ENCODE measurements at regions not wholly inside any gene's neighbourhood (a gene's known extent, or its start where the extent isn't known, plus 50 kb on each side); places are given as distances from the start of the nearest gene placed in this dataset.

DNA sequence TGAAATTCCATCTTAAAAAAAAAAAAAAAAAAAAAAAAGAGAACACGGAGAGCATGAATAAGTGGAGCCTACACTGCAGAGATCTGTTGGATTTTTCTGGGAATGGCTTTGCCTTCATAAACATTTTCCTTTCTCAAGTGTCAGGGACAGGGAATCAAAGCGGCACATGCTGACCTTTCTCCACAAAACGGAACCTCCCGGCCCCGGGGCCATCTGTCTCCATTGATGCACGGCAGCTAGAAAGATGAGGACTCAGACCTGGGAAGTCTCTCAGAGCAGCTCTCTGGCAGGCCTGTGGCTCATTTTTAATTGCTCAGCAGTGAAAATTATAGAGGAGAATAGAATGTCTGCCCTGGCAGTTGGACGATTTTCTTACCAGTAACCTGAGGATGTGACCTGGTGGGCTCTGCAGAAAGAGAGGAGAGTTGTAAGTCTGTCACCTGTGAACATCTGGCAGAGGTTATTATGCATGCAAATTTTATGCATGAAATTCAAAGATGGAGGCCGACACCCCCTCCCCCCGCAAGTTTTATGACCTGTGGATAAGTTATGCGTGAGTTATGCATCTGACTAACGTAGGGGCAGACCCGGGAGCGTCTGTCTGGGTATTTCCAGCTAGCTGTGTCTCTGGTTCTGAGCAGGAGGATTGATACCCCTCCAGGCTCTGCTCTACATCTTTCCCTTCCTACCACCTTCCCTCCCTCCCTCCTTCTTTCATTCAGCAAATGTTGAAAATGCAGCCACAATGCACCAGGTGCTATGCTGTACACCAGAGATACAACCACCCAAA lies 352.5 kb downstream of the CDH26 start:
- H3K9me3 ChIP-seq (ENCODE audit: control insufficient read depth, insufficient read depth, low read length), result no peaks in the 10 kb centered on the region
- H3K27me3 ChIP-seq (ENCODE audit: control insufficient read depth, insufficient read depth, low read length), result no peaks in the 10 kb centered on the region
- H3K27ac ChIP-seq (ENCODE audit: low read length), result no peak overlapping the region
- H3K4me1 ChIP-seq (ENCODE audit: control insufficient read depth, insufficient read depth, low read length), result no peaks in the 10 kb centered on the region
- WGBS (ENCODE audit: insufficient coverage, insufficient read length), result no CpG with 5 or more reads among the region's 13 CpGs
- no peaks in the 10 kb centered on the region for H3K36me3 ChIP-seq (ENCODE audit: control insufficient read depth, insufficient read depth, low read length)
- no peak for DNase-seq (ENCODE audit: low read depth, low spot score)
- H3K4me3 ChIP-seq (ENCODE audit: low read length), result no peak overlapping the region

DNA sequence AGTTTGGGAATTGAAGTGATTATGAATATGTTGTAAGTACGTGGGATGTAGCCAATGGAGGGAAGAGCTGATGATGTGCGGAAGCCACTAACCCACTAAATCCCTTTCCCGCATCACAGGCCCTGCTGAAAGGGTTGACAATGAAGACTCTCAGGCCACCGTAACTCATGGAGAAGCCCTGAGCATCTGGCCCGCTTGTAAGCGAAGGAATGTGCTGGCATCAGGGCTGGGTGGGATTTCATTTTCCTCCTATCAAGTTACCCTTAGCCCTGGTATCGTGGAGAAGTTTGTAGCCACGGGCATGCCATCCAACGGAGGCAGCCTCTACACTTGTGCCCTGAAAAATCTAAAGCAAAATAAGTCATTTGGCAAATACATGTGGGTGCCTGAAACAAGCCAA lies 355.0 kb downstream of the CDH26 start:
- WGBS (ENCODE audit: insufficient coverage, insufficient read length), result 100% methylated on average over 1 of the region's 9 CpGs
- no peaks in the 10 kb centered on the region for H3K4me1 ChIP-seq (ENCODE audit: control insufficient read depth, insufficient read depth, low read length)
- H3K4me3 ChIP-seq (ENCODE audit: low read length), result no peak overlapping the region
- no peak overlapping the region for H3K27ac ChIP-seq (ENCODE audit: low read length)
- no peaks in the 10 kb centered on the region for H3K9me3 ChIP-seq (ENCODE audit: control insufficient read depth, insufficient read depth, low read length)
- DNase-seq (ENCODE audit: low read depth, low spot score), result no peak
- H3K36me3 ChIP-seq (ENCODE audit: control insufficient read depth, insufficient read depth, low read length), result no peaks in the 10 kb centered on the region
- no peaks in the 10 kb centered on the region for H3K27me3 ChIP-seq (ENCODE audit: control insufficient read depth, insufficient read depth, low read length)

DNA sequence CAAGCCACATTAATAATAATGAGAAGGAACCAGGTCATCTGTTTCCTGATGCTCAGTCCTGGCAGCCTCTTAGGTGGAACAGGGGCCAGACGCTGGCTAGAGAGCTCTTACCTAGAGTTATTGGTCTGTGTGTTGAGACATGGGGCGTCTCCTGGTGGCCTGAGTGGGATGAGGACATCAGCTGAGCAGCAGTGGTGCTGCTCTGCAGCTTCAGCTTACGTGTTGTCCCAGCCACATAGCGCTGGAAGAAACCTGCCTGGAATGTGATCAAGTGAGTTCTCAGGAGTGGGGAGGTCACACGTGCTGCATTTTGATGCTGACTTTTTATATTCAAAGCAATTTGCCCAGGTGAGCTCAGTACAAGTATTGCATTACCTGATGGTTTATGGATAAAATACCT lies 355.4 kb downstream of the CDH26 start:
- H3K4me3 ChIP-seq (ENCODE audit: low read length), result no peak overlapping the region
- H3K36me3 ChIP-seq (ENCODE audit: control insufficient read depth, insufficient read depth, low read length), result no peaks in the 10 kb centered on the region
- no peaks in the 10 kb centered on the region for H3K4me1 ChIP-seq (ENCODE audit: control insufficient read depth, insufficient read depth, low read length)
- no peaks in the 10 kb centered on the region for H3K27me3 ChIP-seq (ENCODE audit: control insufficient read depth, insufficient read depth, low read length)
- DNase-seq (ENCODE audit: low read depth, low spot score), result no peak
- no peaks in the 10 kb centered on the region for H3K9me3 ChIP-seq (ENCODE audit: control insufficient read depth, insufficient read depth, low read length)
- no peak overlapping the region for H3K27ac ChIP-seq (ENCODE audit: low read length)
- no CpG with 5 or more reads among the region's 5 CpGs for WGBS (ENCODE audit: insufficient coverage, insufficient read length)

DNA sequence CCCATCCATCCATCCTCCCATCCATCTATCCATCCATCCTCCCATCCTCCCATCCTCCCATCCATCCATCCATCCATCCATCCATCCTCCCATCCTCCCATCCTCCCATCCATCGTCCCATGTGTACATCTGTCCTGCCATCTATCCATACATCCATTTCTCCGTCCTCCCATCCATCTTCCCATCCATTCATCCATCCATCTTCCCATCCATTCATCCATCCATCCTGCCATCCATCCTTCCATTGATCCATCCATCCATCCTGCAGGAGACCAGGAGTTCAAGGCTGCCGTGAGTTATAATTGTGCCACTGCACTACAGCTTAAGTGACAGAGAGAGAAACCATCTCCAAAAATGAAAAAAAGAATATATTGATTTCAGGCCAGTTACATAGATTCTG lies 356.5 kb downstream of the CDH26 start:
- no peaks in the 10 kb centered on the region for H3K9me3 ChIP-seq (ENCODE audit: control insufficient read depth, insufficient read depth, low read length)
- no peaks in the 10 kb centered on the region for H3K27me3 ChIP-seq (ENCODE audit: control insufficient read depth, insufficient read depth, low read length)
- WGBS (ENCODE audit: insufficient coverage, insufficient read length), result 100% methylated on average over 2 of the region's 3 CpGs
- H3K4me3 ChIP-seq (ENCODE audit: low read length), result no peak overlapping the region
- no peaks in the 10 kb centered on the region for H3K4me1 ChIP-seq (ENCODE audit: control insufficient read depth, insufficient read depth, low read length)
- H3K27ac ChIP-seq (ENCODE audit: low read length), result no peak overlapping the region
- H3K36me3 ChIP-seq (ENCODE audit: control insufficient read depth, insufficient read depth, low read length), result no peaks in the 10 kb centered on the region
- DNase-seq (ENCODE audit: low read depth, low spot score), result no peak

DNA sequence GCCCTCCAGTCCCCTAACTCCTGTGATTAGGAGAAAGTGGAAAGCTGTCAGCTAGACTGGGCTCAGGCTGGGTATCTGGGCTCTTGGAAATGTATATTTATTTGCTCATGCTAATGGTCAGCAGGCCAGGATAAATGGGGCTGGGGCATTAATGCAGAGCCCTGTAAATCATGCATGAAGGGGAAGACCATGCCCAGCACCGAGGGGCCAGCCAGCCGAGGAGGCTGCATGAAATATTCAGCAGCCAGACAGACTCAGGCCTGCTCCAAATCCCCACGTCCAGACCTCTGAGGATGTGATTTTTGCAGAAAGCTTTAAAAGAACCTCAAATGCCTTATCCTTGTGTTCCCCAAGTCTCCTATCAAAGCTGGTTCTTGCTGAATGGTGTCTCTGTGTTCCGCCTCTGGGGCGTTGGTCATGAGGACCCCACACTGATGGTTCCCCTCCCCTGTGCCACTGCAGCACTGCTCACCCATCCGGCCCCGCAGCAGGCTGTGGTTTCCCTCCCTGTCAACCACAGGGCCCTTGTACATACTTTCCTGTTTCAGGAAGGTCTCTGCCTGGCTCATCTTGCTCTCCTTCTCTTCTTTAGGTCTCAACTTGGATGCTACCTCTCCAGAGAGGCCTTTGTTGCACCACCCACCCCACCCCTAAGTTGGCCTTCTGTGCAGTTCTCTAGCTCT lies 358.4 kb downstream of the CDH26 start:
- Histone ChIP-seq H3K9me3 (ENCODE audit: control insufficient read depth, insufficient read depth, low read length) (no peaks in the 10 kb centered on the region), H3K27ac (ENCODE audit: low read length) (no peak overlapping the region), H3K36me3 (ENCODE audit: control insufficient read depth, insufficient read depth, low read length) (no peaks in the 10 kb centered on the region), H3K4me3 (ENCODE audit: low read length) (no peak overlapping the region), H3K4me1 (ENCODE audit: control insufficient read depth, insufficient read depth, low read length) (no peaks in the 10 kb centered on the region), H3K27me3 (ENCODE audit: control insufficient read depth, insufficient read depth, low read length) (no peaks in the 10 kb centered on the region)
- no CpG with 5 or more reads among the region's 7 CpGs for WGBS (ENCODE audit: insufficient coverage, insufficient read length)
- DNase-seq (ENCODE audit: low read depth, low spot score), result no peak

DNA sequence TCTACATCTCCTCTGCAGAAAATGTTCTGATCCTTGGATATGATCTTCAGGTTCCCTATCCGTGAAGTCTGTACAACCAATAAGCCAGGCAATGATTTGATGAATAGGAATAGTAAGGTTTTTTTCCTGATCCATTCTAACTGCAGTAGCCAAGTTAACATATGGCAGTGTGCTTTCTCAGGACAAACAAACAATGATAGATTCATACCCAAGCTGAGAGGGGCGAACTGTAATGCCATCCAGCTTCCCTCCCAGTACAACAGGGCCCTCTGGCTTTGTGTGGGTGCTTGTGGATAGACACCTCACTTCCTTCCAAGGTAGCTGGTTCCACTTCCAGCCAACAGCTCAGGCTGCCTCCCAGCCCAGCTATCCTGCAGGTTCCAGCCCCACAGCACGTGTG lies 359.2 kb downstream of the CDH26 start:
- no CpG with 5 or more reads among the region's 3 CpGs for WGBS (ENCODE audit: insufficient coverage, insufficient read length)
- Histone ChIP-seq H3K4me3 (ENCODE audit: low read length) (no peak overlapping the region), H3K27me3 (ENCODE audit: control insufficient read depth, insufficient read depth, low read length) (no peaks in the 10 kb centered on the region), H3K36me3 (ENCODE audit: control insufficient read depth, insufficient read depth, low read length) (no peaks in the 10 kb centered on the region), H3K27ac (ENCODE audit: low read length) (no peak overlapping the region), H3K4me1 (ENCODE audit: control insufficient read depth, insufficient read depth, low read length) (no peaks in the 10 kb centered on the region), H3K9me3 (ENCODE audit: control insufficient read depth, insufficient read depth, low read length) (no peaks in the 10 kb centered on the region)
- DNase-seq (ENCODE audit: low read depth, low spot score), result no peak

DNA sequence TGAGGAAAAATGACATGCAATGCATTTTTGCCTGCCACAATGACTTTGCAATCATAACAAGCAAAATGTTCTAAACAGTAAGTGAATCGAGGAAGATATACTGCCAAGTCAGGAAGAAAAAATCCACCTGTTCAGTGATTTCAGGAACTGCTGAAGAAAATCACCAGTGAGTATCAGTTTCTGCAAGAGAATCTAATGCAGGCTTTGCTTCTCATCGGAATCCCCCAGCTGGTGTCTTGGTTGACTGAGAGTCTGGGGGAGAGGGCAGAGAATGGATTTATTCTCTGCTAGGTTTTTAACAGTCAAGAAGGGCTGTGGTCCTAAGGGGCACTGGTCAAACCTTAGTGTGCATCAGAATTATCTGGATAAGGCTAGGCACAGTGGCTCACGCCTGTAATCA lies 363.4 kb downstream of the CDH26 start:
- Histone ChIP-seq H3K4me1 (ENCODE audit: control insufficient read depth, insufficient read depth, low read length) (no peaks in the 10 kb centered on the region), H3K9me3 (ENCODE audit: control insufficient read depth, insufficient read depth, low read length) (no peaks in the 10 kb centered on the region), H3K36me3 (ENCODE audit: control insufficient read depth, insufficient read depth, low read length) (no peaks in the 10 kb centered on the region), H3K27me3 (ENCODE audit: control insufficient read depth, insufficient read depth, low read length) (no peaks in the 10 kb centered on the region), H3K27ac (ENCODE audit: low read length) (no peak overlapping the region), H3K4me3 (ENCODE audit: low read length) (no peak overlapping the region)
- no peak for DNase-seq (ENCODE audit: low read depth, low spot score)
- WGBS (ENCODE audit: insufficient coverage, insufficient read length), result no CpG with 5 or more reads among the region's 3 CpGs

DNA sequence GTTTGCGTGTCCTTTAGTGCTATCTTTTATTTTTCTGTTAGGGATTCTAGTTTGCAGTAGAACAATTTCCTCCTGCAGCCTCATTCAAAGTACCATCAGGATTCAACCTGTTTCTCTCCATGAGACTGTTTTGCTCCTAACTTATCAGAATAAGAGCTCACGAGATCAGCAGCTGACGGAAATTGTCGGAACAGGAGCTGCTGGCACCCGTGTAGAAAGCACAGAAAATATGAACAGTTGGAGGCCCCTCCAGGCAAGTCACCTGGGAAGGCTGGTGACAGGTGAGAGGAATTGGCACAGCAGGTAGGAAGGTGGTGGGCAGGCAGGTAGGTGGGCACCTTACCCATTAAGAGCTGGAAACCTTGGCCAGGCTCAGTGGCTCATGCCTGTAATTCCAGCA lies 368.6 kb downstream of the CDH26 start:
- Histone ChIP-seq H3K9me3 (ENCODE audit: control insufficient read depth, insufficient read depth, low read length) (no peaks in the 10 kb centered on the region), H3K27ac (ENCODE audit: low read length) (no peak overlapping the region), H3K4me3 (ENCODE audit: low read length) (no peak overlapping the region), H3K27me3 (ENCODE audit: control insufficient read depth, insufficient read depth, low read length) (no peaks in the 10 kb centered on the region), H3K36me3 (ENCODE audit: control insufficient read depth, insufficient read depth, low read length) (no peaks in the 10 kb centered on the region), H3K4me1 (ENCODE audit: control insufficient read depth, insufficient read depth, low read length) (no peaks in the 10 kb centered on the region)
- no CpG with 5 or more reads among the region's 5 CpGs for WGBS (ENCODE audit: insufficient coverage, insufficient read length)
- DNase-seq (ENCODE audit: low read depth, low spot score), result no peak

DNA sequence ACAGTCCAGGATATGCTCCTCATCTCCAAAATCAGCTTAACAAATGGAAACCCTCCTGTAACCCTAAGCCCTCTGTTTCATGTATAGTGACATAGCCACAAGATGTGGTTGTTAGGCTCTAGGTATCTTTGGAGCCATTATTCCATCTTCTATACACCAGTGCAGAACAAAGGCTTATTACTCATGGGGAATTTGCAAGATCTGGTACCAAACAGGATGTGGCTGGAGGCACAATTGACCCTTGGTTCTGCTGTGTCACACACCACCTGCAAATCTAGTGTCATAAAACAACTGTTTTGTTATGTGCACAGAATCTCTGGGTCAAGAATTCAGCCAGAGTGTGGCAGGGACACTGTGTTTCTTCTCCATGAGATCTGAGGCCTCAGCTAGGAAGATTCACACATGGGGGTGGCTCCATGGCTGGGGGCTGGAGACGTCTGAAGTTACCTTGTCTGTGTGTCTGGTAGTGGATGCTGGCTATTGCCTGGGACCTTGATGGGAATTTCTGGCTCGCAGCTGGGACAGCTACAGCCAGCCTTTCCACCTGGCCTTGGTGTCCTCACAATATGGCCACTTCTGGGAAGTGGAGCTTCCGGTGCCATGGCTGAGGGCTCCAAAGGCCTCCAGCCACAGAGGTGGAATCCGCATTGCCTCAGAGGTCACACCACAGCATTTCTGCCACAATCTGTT lies 369.9 kb downstream of the CDH26 start:
- DNase-seq (ENCODE audit: low read depth, low spot score), result no peak
- no peaks in the 10 kb centered on the region for H3K36me3 ChIP-seq (ENCODE audit: control insufficient read depth, insufficient read depth, low read length)
- H3K4me1 ChIP-seq (ENCODE audit: control insufficient read depth, insufficient read depth, low read length), result no peaks in the 10 kb centered on the region
- H3K27ac ChIP-seq (ENCODE audit: low read length), result no peak overlapping the region
- WGBS (ENCODE audit: insufficient coverage, insufficient read length), result no CpG with 5 or more reads among the region's 4 CpGs
- H3K4me3 ChIP-seq (ENCODE audit: low read length), result no peak overlapping the region
- H3K27me3 ChIP-seq (ENCODE audit: control insufficient read depth, insufficient read depth, low read length), result no peaks in the 10 kb centered on the region
- no peaks in the 10 kb centered on the region for H3K9me3 ChIP-seq (ENCODE audit: control insufficient read depth, insufficient read depth, low read length)

DNA sequence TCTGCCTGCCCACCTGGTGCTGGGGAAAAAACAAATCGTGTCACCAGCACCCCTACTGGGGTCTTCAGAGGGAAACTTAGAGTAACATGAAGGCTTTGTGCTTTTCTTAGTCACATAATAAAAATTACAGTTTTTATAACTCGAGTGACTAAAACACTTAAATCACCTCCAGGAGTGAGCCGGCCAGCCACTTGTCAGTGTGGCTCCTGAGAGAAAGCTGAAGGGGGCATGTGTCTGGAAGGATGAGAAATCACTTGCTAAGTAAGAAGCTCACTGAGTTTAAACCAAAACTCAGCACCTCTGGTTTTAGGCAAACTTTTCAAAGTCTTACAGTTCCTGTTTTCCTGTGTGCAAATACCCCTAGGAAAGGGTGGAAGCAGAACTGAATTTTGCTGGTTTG lies 372.2 kb downstream of the CDH26 start:
- no peaks in the 10 kb centered on the region for H3K36me3 ChIP-seq (ENCODE audit: control insufficient read depth, insufficient read depth, low read length)
- no peak overlapping the region for H3K27ac ChIP-seq (ENCODE audit: low read length)
- H3K4me1 ChIP-seq (ENCODE audit: control insufficient read depth, insufficient read depth, low read length), result no peaks in the 10 kb centered on the region
- H3K9me3 ChIP-seq (ENCODE audit: control insufficient read depth, insufficient read depth, low read length), result no peaks in the 10 kb centered on the region
- H3K4me3 ChIP-seq (ENCODE audit: low read length), result no peak overlapping the region
- no peak for DNase-seq (ENCODE audit: low read depth, low spot score)
- no peaks in the 10 kb centered on the region for H3K27me3 ChIP-seq (ENCODE audit: control insufficient read depth, insufficient read depth, low read length)
- WGBS (ENCODE audit: insufficient coverage, insufficient read length), result no CpG with 5 or more reads among the region's 3 CpGs
